MM.1S (cell line): ENCODE measurements at regions not wholly inside any gene's neighbourhood (a gene's known extent, or its start where the extent isn't known, plus 50 kb on each side); places are given as distances from the start of the nearest gene placed in this dataset.

ENCODE experiments used
- EZH2 ChIP-seq: fragments of 300-600 bp; sonication (generic); optimal IDR thresholded peaks from 2 replicates; pipeline ENCODE3; 2017; ENCODE audit warnings: low read depth, mild to moderate bottlenecking, antibody characterized with exemption, low read length, mixed read lengths
- TF ChIP-seq, protein P1 (sequence below): fragments of 300-600 bp; sonication (generic); IDR thresholded peaks from 2 replicates; pipeline ENCODE4 v1.5.1; 2016; ENCODE audit warnings: antibody characterized with exemption, low read length, mixed read lengths

DNA sequence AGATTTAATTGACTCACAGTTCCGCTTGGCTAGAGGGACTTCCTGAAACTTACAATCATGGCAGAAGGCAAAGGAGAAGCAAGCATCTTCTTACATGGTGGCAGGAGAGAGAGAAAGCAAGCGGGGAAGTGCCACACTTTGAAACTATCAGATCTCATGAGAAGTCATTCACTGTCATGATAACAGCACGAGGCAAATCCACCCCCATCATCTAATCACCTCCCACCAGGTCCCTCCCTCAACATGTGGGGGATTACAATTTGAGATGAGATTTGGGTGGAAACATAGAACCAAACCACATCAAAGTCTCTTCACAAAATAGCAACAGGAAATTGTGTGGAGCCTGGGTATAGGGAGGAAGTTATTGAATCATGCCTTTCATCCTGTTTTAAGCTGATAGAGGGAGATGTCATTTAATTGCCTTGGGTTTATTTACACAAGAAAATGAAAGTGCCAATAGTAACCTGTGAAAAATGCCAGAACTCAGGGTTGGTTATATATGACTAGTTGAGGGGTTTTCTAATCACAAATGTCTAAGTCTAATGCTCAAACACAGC is 624.8 kb upstream of the LMCD1 start:
- TF ChIP-seq, protein P1, sequence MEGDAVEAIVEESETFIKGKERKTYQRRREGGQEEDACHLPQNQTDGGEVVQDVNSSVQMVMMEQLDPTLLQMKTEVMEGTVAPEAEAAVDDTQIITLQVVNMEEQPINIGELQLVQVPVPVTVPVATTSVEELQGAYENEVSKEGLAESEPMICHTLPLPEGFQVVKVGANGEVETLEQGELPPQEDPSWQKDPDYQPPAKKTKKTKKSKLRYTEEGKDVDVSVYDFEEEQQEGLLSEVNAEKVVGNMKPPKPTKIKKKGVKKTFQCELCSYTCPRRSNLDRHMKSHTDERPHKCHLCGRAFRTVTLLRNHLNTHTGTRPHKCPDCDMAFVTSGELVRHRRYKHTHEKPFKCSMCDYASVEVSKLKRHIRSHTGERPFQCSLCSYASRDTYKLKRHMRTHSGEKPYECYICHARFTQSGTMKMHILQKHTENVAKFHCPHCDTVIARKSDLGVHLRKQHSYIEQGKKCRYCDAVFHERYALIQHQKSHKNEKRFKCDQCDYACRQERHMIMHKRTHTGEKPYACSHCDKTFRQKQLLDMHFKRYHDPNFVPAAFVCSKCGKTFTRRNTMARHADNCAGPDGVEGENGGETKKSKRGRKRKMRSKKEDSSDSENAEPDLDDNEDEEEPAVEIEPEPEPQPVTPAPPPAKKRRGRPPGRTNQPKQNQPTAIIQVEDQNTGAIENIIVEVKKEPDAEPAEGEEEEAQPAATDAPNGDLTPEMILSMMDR: no peak
- TF ChIP-seq EZH2: no peak
